ENCODE measurements at regions not wholly inside any gene's neighbourhood (a gene's known extent, or its start where the extent isn't known, plus 50 kb on each side); places are given as distances from the start of the nearest gene placed in this dataset.
"Not testable (repeated sequence)": the region's sequence is repeated elsewhere in the genome, so short reads cannot be mapped to it uniquely, and the experiment has no call there.

GRCh38 chr16:61471023-61471422 is 565.2 kb downstream of the CDH8 start:
- in situ Hi-C loops (cut with HindIII; ENCODE audit: low pct_ligation_motif_present, low pct_unique_long_range_greater_than_20kb, low sequenced_read_pairs), result no loop called here
- no peak for DNase-seq

- DNase-seq, result no peak
- in situ Hi-C loops (cut with HindIII; ENCODE audit: low pct_ligation_motif_present, low pct_unique_long_range_greater_than_20kb, low sequenced_read_pairs), result no loop called here
Measured at GRCh38 chr16:61465285-61465684, 571.0 kb downstream of the CDH8 start.

DNA sequence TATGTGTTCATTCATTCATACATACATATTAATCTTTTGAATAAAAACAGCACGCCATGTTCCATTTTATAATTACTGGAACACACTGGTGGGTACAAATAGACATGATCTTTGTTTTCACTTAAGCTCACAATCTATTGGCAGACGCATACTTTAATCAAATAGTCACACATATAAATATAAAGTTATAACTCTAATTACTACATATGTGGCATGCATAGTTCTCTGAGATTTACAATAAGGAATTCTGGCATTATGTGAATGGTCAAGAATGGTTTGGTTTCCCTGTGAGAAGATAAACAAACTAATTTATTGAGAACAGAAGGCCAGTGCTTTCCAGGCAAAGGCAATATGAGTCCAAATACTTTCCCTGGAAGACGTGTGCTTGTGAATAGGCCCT is 576.2 kb downstream of the CDH8 start:
- in situ Hi-C loops (cut with HindIII; ENCODE audit: low pct_ligation_motif_present, low pct_unique_long_range_greater_than_20kb, low sequenced_read_pairs), result no loop called here
- DNase-seq, result no peak

DNA sequence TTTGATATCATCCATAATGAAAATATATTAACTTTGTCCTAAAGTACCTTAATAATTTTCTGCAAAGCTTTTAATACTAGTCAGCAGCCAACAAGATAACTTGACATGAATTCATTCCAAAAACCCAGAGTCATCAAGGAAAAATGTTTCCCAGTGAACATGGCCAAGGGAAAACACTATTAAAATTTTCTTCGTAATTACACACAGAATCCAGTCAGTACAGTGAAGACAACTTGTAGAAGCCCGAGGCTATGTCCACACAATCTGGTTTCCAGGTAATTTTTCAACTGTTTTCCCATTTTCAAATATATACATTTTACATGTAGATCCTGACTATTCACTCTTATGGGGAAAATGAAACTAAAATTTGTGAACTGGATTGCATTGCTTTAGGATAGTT is 600.9 kb downstream of the CDH8 start:
- DNase-seq, result no peak
- in situ Hi-C loops (cut with HindIII; ENCODE audit: low pct_ligation_motif_present, low pct_unique_long_range_greater_than_20kb, low sequenced_read_pairs), result no loop called here

DNA sequence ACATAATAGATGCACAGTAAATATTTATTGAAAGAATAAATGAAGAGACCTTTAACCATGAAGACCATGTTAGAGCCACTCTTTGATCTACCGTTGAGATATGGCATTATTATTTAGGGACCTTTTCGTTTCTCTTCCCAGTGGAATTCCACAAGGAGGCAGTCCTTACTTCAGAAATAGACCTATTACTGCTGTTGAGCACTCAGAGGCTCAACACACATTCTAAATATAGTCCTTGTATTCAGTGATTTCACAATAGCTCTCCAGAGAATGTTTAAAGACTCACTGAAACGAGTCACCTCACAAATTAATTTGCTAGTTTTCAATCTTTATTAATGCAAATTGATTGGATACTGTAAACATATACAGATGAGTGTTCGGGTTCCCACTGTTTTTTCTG is 603.8 kb downstream of the CDH8 start:
- in situ Hi-C loops (cut with HindIII; ENCODE audit: low pct_ligation_motif_present, low pct_unique_long_range_greater_than_20kb, low sequenced_read_pairs), result no loop called here
- no peak for DNase-seq

DNA sequence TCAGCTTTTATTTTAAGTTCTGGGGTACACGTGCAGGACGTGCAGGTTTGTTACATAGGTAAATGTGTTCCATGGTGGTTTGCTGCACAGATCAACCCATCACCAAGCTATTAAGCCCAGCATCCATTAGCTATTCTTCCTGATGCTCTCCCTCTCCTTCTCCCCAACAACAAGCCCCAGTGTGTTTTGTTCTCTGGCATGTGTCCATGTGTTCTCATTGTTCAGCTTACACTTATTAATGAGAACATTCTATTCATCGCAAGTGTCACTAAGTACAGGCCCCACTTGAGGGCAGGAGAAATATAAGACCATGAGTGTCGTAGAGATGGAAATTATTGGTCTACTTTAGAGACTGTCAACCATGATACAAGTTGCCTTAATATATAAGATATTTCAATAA is 615.1 kb downstream of the CDH8 start:
- in situ Hi-C loops (cut with HindIII; ENCODE audit: low pct_ligation_motif_present, low pct_unique_long_range_greater_than_20kb, low sequenced_read_pairs), result no loop called here
- no peak for DNase-seq

GRCh38 chr16:61419791-61420190 is 616.4 kb downstream of the CDH8 start:
- in situ Hi-C loops (cut with HindIII; ENCODE audit: low pct_ligation_motif_present, low pct_unique_long_range_greater_than_20kb, low sequenced_read_pairs), result no loop called here
- no peak for DNase-seq

GRCh38 chr16:61418802-61419201 is 617.4 kb downstream of the CDH8 start:
- DNase-seq; in situ Hi-C loops (cut with HindIII; ENCODE audit: low pct_ligation_motif_present, low pct_unique_long_range_greater_than_20kb, low sequenced_read_pairs): not testable (repeated sequence)

- in situ Hi-C loops (cut with HindIII; ENCODE audit: low pct_ligation_motif_present, low pct_unique_long_range_greater_than_20kb, low sequenced_read_pairs), result no loop called here
- DNase-seq, result no peak
Measured at GRCh38 chr16:61415126-61415525, 621.1 kb downstream of the CDH8 start.

DNA sequence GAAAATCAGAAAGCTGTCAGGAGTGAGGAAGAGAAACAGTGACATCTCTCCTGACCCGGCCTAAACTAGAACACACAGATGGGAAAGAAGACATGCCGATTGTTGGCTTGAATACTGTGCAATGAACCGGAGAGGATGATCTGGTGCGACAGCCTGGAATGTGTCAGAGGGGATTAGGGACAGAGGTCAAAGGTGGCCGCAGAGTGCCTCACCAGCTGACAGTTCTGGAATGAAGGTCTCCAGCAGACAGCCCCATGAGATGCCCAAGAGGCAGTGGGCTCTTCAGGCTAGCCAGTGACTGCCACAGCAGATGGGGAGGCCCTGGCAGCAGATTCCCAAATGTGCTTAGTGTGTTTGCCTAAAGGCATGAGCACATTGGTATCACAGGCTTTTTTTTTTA is 623.2 kb downstream of the CDH8 start:
- no peak for DNase-seq
- in situ Hi-C loops (cut with HindIII; ENCODE audit: low pct_ligation_motif_present, low pct_unique_long_range_greater_than_20kb, low sequenced_read_pairs), result no loop called here

DNA sequence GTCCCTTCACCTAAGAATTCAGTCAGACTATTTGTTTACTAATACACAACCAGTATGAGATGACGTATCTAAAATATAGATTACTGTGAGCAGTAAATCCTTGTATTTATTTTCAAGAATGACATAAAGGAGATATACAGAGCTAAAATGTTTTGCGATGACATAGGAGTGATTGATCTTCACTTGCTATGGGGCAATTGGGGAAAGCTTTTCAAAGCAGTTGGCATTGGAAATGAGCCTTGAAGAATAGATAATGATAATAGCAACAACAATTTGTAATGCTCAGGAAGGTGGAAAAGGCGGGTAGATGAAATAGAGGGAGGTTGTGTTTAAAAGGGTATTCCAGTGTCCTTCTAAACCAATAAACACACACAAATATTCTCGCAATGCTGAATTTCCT is 623.7 kb downstream of the CDH8 start:
- in situ Hi-C loops (cut with HindIII; ENCODE audit: low pct_ligation_motif_present, low pct_unique_long_range_greater_than_20kb, low sequenced_read_pairs), result no loop called here
- no peak for DNase-seq

GRCh38 chr16:61409604-61410003 is 626.6 kb downstream of the CDH8 start:
- no peak for DNase-seq

GRCh38 chr16:61403386-61403785 is 632.9 kb downstream of the CDH8 start:
- DNase-seq, result no peak
- in situ Hi-C loops (cut with HindIII; ENCODE audit: low pct_ligation_motif_present, low pct_unique_long_range_greater_than_20kb, low sequenced_read_pairs), result no loop called here

More at GRCh38 chr16:61409604-61410003, 626.6 kb downstream of the CDH8 start:
- in situ Hi-C loops (cut with HindIII; ENCODE audit: low pct_ligation_motif_present, low pct_unique_long_range_greater_than_20kb, low sequenced_read_pairs), result no loop called here

DNA sequence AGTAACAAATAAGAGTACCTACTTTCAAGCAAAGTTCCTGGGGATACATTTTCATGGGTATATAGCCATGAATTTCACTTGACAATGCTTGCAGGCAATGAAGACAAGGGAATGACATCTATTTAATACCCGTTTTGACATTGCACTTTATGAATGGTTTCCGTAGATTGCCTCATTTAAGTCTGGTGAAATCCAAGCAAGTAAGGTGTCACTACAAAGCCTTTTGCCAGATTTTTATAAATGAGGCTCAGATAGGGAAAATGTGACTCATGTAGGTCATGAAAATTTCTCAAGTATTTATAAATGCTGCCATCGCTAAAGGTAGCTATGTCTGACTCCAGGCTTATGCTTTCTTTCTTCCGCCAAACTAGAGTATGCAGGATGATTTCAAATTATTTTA is 644.3 kb downstream of the CDH8 start:
- in situ Hi-C loops (cut with HindIII; ENCODE audit: low pct_ligation_motif_present, low pct_unique_long_range_greater_than_20kb, low sequenced_read_pairs), result no loop called here
- DNase-seq, result no peak

DNA sequence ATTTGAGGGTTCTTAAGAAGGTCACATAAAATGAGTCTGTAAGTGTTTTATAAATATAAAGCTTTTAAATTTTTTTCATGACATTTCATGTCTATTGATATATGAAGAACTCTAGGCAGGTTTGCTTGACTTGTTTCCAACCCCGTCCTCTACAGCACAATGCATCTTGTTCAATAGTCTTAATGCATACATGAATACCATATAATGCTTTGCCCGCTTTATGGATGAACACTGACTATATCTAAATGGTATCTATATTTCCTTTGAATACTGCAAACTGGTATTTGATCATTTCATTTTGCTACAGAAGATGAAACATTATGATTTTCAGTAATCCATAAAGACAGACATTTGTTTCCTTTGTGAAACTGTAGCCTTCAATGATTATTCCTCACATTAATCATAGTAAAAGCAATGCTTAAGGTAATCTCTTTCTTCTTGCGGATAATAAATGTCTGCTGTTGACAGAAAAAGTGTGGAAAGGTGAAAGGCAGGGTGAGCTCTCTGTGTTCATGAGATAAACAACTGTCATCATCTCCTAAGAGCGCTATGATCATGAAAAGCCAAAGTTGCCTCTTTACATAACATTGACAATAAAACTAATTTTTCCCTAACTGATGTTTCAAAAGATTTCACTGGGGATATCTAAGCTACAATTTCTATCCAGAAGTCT is 645.1 kb downstream of the CDH8 start:
- DNase-seq, result no peak
- in situ Hi-C loops (cut with HindIII; ENCODE audit: low pct_ligation_motif_present, low pct_unique_long_range_greater_than_20kb, low sequenced_read_pairs), result no loop called here

- DNase-seq, result no peak
- in situ Hi-C loops (cut with HindIII; ENCODE audit: low pct_ligation_motif_present, low pct_unique_long_range_greater_than_20kb, low sequenced_read_pairs), result no loop called here
Measured at GRCh38 chr16:61385392-61386071, 650.7 kb downstream of the CDH8 start.

DNA sequence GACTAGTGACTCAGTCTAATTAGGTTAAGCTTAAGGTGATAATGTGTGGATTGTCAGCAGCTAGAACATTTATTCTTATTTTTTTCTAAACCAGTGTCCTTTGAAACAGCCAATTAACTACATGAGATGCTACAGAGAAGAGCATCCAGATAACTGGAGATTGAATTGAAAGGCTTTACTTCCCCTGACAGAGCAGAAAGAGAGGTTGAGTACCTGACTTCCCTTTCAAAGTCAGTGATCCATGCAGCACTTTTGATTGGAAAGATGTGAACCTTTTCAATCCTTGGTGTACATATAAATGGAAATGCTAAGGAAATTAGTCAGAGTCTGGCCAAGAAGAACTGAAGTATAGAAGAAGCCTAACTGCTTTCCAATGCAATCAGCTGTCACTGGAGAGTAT is 653.8 kb downstream of the CDH8 start:
- in situ Hi-C loops (cut with HindIII; ENCODE audit: low pct_ligation_motif_present, low pct_unique_long_range_greater_than_20kb, low sequenced_read_pairs), result no loop called here
- no peak for DNase-seq

GRCh38 chr16:61379311-61379710 is 656.9 kb downstream of the CDH8 start:
- in situ Hi-C loops (cut with HindIII; ENCODE audit: low pct_ligation_motif_present, low pct_unique_long_range_greater_than_20kb, low sequenced_read_pairs), result no loop called here
- no peak for DNase-seq

DNA sequence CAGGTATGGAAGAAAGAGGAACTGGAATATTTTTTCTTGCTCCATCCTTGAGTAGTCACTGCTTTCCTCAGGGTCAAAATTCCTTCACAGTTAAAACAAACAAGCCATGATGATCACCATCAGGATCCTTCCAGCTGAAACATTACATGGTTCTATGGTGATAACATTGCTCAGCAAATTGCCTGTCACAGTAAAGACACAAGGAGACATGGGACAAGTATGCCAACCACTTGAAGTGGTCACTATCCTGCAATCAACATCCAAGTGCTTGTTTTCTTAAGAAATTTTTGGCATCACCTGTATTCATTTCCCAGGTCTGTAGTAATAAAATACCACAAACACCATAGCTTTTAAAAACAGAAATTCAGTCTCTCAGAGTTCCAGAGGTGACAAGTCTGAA is 662.2 kb downstream of the CDH8 start:
- in situ Hi-C loops (cut with HindIII; ENCODE audit: low pct_ligation_motif_present, low pct_unique_long_range_greater_than_20kb, low sequenced_read_pairs), result no loop called here
- DNase-seq, result no peak

DNA sequence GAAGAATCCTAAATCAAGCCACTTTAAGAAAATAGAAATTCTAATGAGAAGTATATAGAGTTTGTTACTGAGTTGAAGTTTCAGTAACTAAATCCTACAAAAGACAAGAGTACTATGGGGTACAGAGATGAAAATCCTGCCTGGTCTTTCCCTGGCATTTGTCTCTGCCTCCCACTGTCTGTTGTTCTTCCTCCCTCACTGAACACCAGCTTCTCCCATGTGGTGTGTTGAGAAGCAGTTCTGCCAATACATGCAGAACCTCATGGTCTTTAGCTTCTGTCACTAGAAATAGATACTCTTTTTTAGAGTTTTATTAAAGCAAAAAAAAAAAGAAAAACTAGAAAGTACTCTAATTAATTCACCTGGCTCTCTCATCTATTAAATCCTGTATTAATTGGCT is 664.4 kb downstream of the CDH8 start:
- in situ Hi-C loops (cut with HindIII; ENCODE audit: low pct_ligation_motif_present, low pct_unique_long_range_greater_than_20kb, low sequenced_read_pairs), result no loop called here
- DNase-seq, result no peak
